C4-2B (cell line): ENCODE measurements at regions not wholly inside any gene's neighbourhood (a gene's known extent, or its start where the extent isn't known, plus 50 kb on each side); places are given as distances from the start of the nearest gene placed in this dataset.

Experiments used
- H3K27ac ChIP-seq: fragments of 450-650 bp; 2 replicates; pipeline ENCODE4 v1.5.1; 2017
- ZFX ChIP-seq: fragments of 450-650 bp; IDR thresholded peaks from 2 replicates; pipeline ENCODE4 v1.6.1; 2017
- TF ChIP-seq, protein P1 (sequence below): fragments of 450-650 bp; conservative IDR thresholded peaks from 2 replicates; pipeline ENCODE4 v1.5.1; 2017; ENCODE audit warnings: mild to moderate bottlenecking

- H3K27ac ChIP-seq: no peak overlapping the region
- TF ChIP-seq, protein P1, sequence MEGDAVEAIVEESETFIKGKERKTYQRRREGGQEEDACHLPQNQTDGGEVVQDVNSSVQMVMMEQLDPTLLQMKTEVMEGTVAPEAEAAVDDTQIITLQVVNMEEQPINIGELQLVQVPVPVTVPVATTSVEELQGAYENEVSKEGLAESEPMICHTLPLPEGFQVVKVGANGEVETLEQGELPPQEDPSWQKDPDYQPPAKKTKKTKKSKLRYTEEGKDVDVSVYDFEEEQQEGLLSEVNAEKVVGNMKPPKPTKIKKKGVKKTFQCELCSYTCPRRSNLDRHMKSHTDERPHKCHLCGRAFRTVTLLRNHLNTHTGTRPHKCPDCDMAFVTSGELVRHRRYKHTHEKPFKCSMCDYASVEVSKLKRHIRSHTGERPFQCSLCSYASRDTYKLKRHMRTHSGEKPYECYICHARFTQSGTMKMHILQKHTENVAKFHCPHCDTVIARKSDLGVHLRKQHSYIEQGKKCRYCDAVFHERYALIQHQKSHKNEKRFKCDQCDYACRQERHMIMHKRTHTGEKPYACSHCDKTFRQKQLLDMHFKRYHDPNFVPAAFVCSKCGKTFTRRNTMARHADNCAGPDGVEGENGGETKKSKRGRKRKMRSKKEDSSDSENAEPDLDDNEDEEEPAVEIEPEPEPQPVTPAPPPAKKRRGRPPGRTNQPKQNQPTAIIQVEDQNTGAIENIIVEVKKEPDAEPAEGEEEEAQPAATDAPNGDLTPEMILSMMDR: no peak
- no peak for TF ChIP-seq ZFX
Measured at GRCh38 chr1:5765997-5766913, 226.0 kb downstream of the NPHP4 start.

GRCh38 chr1:5765483-5765882 is 226.7 kb downstream of the NPHP4 start:
- TF ChIP-seq ZFX: no peak
- TF ChIP-seq, protein P1: no peak
- H3K27ac ChIP-seq: no peak overlapping the region

DNA sequence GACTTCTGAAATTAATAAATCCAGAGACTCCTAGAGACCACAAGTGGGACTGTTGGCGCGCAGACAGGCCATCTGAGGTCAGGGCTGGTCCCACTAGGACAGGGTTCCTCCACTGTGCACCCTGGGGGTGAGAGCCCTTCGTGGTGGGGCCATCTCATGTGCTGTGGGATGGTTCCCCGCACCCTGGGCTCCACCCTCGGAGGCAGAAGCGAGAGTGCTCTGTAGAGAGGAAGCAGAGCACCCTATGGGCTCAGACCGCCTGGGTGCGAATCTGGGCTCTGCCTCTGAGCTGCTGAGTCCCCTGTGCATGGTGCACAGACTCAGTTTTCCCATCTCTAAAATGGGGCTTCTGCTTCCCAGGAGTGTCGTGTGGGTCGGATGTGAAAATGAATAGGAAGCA is 227.3 kb downstream of the NPHP4 start:
- TF ChIP-seq, protein P1: no peak
- TF ChIP-seq ZFX: no peak
- no peak overlapping the region for H3K27ac ChIP-seq

GRCh38 chr1:5764464-5764863 is 227.8 kb downstream of the NPHP4 start:
- no peak overlapping the region for H3K27ac ChIP-seq
- TF ChIP-seq, protein P1: no peak
- TF ChIP-seq ZFX: no peak

DNA sequence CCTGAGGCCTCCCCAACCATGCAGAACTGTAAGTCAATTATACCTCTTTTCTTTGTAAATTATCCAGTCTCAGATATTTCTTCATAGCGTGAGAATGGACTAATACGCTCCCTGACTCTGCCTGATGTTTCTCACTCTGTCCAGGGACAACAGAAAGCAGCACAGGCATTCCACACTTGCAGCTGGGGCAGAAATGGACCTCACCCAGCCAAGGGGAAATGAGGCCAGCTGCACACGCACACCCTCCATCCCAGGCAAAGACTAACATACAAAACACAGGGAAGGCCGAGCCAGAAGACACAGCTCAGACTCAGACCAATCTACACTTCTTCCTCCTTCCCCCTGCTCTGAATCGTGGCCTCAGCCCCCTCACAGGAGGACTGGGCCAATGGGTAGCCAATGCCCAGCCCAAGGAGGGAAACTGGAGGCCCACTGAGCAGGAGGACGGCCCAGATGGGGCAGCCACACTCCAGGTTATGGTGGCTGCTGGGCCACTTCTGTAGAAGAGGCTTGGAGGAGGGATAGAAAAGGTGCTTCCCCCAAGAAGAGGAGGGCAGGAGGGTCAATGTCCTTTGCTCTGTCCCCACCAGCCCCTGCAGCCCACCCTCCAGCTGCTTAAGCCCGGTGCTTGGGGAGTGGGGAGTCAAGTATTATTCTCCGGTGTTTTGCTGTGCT is 228.4 kb downstream of the NPHP4 start:
- TF ChIP-seq, protein P1: no peak
- TF ChIP-seq ZFX: no peak
- no peak overlapping the region for H3K27ac ChIP-seq

DNA sequence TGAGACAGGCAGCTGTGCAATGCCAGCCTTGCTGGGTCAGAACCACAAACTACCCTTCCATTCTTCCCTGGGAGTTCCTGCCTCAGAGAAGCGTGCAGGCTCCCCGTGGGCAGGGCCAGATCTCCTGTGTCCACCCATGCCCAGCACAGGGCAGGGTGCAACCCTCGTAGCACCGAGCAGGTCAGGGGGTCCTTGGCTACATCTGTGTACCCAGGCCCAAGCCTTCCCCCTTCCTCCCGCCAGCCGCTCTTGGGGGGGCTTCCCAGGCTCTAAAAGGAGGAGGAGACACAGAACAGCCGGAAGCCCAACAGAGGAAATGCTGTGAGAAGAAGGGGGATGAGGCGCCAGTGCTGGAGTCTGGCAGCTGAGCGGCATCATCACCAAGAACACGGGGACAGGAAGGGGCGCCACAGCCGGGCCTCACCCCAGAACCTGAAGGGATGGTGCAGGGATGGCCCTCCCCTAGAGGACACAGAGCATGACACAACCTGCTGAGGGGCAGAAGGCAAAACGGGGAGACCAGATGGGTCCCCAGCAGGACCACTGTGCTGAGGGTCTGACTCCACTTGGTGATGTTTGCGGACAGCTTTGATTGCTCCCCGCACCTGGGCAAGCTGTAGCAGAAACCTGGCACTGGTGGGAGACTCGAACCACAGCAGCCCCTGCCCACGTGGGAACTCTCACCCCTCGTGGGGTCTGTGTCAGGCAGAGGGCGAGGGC is 233.2 kb downstream of the NPHP4 start:
- TF ChIP-seq, protein P1: no peak
- no peak for TF ChIP-seq ZFX
- no peak overlapping the region for H3K27ac ChIP-seq
